ENCODE measurements at regions not wholly inside any gene's neighbourhood (a gene's known extent, or its start where the extent isn't known, plus 50 kb on each side); places are given as distances from the start of the nearest gene placed in this dataset.
A peak's percentile ranks its signal among the peaks of the same experiment; 100 is the strongest.

DNA sequence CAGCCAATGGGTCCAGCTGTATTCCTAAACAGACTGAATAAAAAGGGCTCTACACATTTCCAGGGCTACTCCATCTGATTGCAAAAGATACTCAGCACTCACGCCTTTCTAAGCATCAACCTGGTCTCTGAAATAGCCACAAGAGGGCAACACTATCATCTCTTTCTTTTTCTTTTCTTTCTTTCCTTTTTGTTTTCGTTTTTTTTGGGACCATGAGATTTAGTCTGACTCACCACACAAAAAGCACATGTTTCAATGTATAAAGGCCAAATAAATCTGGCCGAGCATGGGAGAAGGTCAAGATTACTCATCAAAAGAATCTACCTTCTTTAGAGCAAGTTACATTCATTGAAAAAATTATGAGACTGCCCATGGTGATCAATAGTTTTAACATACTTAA is 805.6 kb upstream of the ARGLU1 start:
- no peak overlapping the region for H3K27ac Mint-ChIP-seq
- peak; percentile 84 for ATAC-seq
- TF ChIP-seq ESRRA (CRISPR knock-in tag; IDR thresholded peaks at IDR 0.05; ENCODE audit: borderline replicate concordance) (no peak), NFYB (CRISPR knock-in tag; conservative IDR thresholded peaks at IDR 0.05; ENCODE audit: low read depth) (no peak), ZNF232 (CRISPR knock-in tag; IDR thresholded peaks at IDR 0.05) (no peak), ZNF396 (CRISPR knock-in tag; IDR thresholded peaks at IDR 0.05; ENCODE audit: borderline replicate concordance) (no peak), TEAD4 (CRISPR knock-in tag; IDR thresholded peaks at IDR 0.05) (no peak), CREB1 (CRISPR knock-in tag; IDR thresholded peaks at IDR 0.05) (no peak), ZNF317 (CRISPR knock-in tag; IDR thresholded peaks at IDR 0.05; ENCODE audit: borderline replicate concordance, low read depth) (no peak), OVOL2 (CRISPR knock-in tag; IDR thresholded peaks at IDR 0.05; ENCODE audit: borderline replicate concordance) (no peak), TCF7 (CRISPR knock-in tag; IDR thresholded peaks at IDR 0.05; ENCODE audit: low read depth) (no peak)
- TF ChIP-seq, protein P1, sequence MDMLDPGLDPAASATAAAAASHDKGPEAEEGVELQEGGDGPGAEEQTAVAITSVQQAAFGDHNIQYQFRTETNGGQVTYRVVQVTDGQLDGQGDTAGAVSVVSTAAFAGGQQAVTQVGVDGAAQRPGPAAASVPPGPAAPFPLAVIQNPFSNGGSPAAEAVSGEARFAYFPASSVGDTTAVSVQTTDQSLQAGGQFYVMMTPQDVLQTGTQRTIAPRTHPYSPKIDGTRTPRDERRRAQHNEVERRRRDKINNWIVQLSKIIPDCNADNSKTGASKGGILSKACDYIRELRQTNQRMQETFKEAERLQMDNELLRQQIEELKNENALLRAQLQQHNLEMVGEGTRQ (CRISPR knock-in tag; IDR thresholded peaks at IDR 0.05): no peak
- TF ChIP-seq, protein P2, sequence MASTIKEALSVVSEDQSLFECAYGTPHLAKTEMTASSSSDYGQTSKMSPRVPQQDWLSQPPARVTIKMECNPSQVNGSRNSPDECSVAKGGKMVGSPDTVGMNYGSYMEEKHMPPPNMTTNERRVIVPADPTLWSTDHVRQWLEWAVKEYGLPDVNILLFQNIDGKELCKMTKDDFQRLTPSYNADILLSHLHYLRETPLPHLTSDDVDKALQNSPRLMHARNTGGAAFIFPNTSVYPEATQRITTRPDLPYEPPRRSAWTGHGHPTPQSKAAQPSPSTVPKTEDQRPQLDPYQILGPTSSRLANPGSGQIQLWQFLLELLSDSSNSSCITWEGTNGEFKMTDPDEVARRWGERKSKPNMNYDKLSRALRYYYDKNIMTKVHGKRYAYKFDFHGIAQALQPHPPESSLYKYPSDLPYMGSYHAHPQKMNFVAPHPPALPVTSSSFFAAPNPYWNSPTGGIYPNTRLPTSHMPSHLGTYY (CRISPR knock-in tag; IDR thresholded peaks at IDR 0.05): no peak
- TF ChIP-seq, protein P3, sequence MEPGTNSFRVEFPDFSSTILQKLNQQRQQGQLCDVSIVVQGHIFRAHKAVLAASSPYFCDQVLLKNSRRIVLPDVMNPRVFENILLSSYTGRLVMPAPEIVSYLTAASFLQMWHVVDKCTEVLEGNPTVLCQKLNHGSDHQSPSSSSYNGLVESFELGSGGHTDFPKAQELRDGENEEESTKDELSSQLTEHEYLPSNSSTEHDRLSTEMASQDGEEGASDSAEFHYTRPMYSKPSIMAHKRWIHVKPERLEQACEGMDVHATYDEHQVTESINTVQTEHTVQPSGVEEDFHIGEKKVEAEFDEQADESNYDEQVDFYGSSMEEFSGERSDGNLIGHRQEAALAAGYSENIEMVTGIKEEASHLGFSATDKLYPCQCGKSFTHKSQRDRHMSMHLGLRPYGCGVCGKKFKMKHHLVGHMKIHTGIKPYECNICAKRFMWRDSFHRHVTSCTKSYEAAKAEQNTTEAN (CRISPR knock-in tag; IDR thresholded peaks at IDR 0.05): no peak
- H3K4me3 Mint-ChIP-seq: no peak overlapping the region
- no peak for DNase-seq (ENCODE audit: low spot score)
- peaks cover 29% of the 10 kb centered on the region for H3K4me1 Mint-ChIP-seq
- no peaks in the 10 kb centered on the region for H3K27me3 Mint-ChIP-seq (ENCODE audit: low read depth)
- H3K9me3 Mint-ChIP-seq: peaks cover 4% of the 10 kb centered on the region; the same call in 1 of the 2 replicates
- ChIA-PET CTCF (interaction anchor here (1.0 kb wide), 1 partner anchor 23 kb away, joined by 3 read pairs; no protein-coding TSS in a partner anchor), POLR2A (no interaction called here)
- H3K36me3 Mint-ChIP-seq: no peaks in the 10 kb centered on the region

DNA sequence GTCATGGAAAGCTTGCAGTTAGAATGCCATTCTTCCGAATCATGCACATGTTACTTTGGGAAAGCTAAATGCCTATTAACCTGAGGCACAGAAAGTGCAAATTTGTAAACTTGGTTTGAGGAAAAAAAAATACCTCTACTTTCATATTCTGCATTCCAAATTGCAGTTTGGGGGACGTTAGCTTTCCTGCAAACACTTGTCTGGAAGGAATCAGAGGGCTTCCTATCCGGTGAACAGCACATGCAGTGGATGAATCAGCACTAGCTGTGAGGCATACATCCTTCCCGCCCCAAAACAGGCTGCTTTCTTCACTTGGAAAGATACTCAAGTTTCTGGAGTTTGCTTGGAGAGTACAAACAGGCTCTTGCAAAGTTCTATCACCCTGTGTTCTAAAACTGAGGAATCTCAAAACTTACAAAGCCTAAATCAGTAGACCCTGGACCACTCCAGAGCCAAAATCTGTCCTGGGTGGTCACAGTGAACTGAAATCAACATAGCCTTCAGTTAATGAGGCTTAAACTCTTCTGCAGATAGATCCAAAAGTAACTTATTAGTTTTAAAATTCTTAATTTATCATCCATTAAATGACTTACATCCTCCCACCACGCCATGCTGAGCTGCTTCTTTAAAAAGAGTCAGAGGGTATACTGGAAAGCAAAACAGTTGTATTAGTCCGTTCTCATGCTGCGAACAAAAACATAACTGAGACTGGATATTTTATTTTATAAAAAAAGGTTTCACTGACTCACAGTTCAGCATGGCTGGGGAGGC is 802.3 kb upstream of the ARGLU1 start:
- H3K36me3 Mint-ChIP-seq: no peaks in the 10 kb centered on the region
- no peak overlapping the region for H3K4me3 Mint-ChIP-seq
- CTCF ChIA-PET: interaction anchor here (1.0 kb wide), 1 partner anchor 132 kb away, joined by 3 read pairs; no protein-coding TSS in a partner anchor
- no peak for ATAC-seq
- POLR2A ChIA-PET: no interaction called here
- no peak overlapping the region for H3K27ac Mint-ChIP-seq
- peaks cover 6% of the 10 kb centered on the region; the same call in 1 of the 2 replicates for H3K9me3 Mint-ChIP-seq
- DNase-seq (ENCODE audit: low spot score): no peak
- TF ChIP-seq SOX15 (CRISPR knock-in tag; IDR thresholded peaks at IDR 0.05) (no peak), CREB1 (CRISPR knock-in tag; IDR thresholded peaks at IDR 0.05) (no peak), ZNF121 (CRISPR knock-in tag; IDR thresholded peaks at IDR 0.05) (no peak), ZNF671 (CRISPR knock-in tag; IDR thresholded peaks at IDR 0.05) (no peak)
- TF ChIP-seq, protein P4, sequence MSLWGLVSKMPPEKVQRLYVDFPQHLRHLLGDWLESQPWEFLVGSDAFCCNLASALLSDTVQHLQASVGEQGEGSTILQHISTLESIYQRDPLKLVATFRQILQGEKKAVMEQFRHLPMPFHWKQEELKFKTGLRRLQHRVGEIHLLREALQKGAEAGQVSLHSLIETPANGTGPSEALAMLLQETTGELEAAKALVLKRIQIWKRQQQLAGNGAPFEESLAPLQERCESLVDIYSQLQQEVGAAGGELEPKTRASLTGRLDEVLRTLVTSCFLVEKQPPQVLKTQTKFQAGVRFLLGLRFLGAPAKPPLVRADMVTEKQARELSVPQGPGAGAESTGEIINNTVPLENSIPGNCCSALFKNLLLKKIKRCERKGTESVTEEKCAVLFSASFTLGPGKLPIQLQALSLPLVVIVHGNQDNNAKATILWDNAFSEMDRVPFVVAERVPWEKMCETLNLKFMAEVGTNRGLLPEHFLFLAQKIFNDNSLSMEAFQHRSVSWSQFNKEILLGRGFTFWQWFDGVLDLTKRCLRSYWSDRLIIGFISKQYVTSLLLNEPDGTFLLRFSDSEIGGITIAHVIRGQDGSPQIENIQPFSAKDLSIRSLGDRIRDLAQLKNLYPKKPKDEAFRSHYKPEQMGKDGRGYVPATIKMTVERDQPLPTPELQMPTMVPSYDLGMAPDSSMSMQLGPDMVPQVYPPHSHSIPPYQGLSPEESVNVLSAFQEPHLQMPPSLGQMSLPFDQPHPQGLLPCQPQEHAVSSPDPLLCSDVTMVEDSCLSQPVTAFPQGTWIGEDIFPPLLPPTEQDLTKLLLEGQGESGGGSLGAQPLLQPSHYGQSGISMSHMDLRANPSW (CRISPR knock-in tag; conservative IDR thresholded peaks at IDR 0.05; ENCODE audit: low read depth): no peak
- H3K27me3 Mint-ChIP-seq (ENCODE audit: low read depth): no peaks in the 10 kb centered on the region
- peaks cover 34% of the 10 kb centered on the region for H3K4me1 Mint-ChIP-seq

DNA sequence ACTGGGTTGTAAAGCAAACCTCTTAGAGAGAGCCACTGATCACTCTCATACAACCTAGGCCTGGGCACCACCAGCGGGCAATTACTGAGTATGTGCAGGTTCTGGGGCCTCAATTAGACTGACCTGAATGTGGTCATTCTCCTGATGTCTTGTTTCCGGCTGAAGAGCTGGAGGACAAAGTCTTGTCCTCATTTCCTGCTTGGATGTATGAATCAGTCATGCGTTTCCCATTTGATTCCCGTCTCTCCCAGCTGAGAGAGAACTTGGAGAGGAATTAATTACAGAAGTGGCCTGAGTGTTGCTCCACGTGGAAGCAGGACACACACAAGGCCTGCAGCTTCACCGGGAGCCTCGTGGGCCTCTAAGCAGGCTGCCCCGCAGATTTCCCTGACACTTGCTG is 799.3 kb upstream of the ARGLU1 start:
- POLR2A ChIA-PET: no interaction called here
- no peak overlapping the region; the same call in 1 of the 2 replicates for H3K27ac Mint-ChIP-seq
- H3K4me3 Mint-ChIP-seq: no peak overlapping the region
- TF ChIP-seq, protein P5, sequence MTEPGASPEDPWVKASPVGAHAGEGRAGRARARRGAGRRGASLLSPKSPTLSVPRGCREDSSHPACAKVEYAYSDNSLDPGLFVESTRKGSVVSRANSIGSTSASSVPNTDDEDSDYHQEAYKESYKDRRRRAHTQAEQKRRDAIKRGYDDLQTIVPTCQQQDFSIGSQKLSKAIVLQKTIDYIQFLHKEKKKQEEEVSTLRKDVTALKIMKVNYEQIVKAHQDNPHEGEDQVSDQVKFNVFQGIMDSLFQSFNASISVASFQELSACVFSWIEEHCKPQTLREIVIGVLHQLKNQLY (CRISPR knock-in tag; IDR thresholded peaks at IDR 0.05): no peak
- TF ChIP-seq ZNF121 (CRISPR knock-in tag; IDR thresholded peaks at IDR 0.05) (no peak), JUN (CRISPR knock-in tag; IDR thresholded peaks at IDR 0.05) (no peak)
- 0 out of 2 replicates have a peak, but pooled peaks have one; percentile 34 for ATAC-seq
- no peaks in the 10 kb centered on the region for H3K36me3 Mint-ChIP-seq
- CTCF ChIA-PET: no interaction called here
- H3K4me1 Mint-ChIP-seq: peaks cover 33% of the 10 kb centered on the region
- H3K9me3 Mint-ChIP-seq: peaks cover 6% of the 10 kb centered on the region; the same call in 1 of the 2 replicates
- DNase-seq (ENCODE audit: low spot score): no peak
- no peaks in the 10 kb centered on the region for H3K27me3 Mint-ChIP-seq (ENCODE audit: low read depth)
